ENCODE measurements at regions not wholly inside any gene's neighbourhood (a gene's known extent, or its start where the extent isn't known, plus 50 kb on each side); places are given as distances from the start of the nearest gene placed in this dataset.

DNA sequence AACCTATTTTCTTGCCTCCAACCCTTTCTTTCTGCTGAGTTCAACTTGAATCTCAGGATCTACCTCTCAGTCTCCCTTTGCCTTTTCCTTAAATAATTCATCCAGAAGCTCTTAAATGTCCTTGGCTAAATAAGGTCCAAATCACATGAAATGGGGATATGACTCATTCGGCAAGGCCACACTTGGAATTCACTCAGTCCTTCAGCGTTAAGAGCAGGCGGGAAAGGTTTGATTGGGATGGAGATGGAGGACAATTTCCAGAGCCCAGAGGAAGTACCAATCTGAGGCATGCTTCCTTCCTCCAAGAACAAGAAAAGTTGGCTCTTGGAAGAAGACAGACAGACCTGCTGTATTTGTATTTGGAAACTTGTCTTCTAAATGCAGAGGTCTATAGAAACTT is 128.5 kb downstream of the PROX1 start:
- no peak for TF ChIP-seq POLR2A (IDR thresholded peaks at IDR 0.05)
- TF ChIP-seq CTCF (IDR thresholded peaks at IDR 0.05): no peak

All from adrenal gland (tissue), 5 donors.